ENCODE measurements at regions not wholly inside any gene's neighbourhood (a gene's known extent, or its start where the extent isn't known, plus 50 kb on each side); places are given as distances from the start of the nearest gene placed in this dataset.

DNA sequence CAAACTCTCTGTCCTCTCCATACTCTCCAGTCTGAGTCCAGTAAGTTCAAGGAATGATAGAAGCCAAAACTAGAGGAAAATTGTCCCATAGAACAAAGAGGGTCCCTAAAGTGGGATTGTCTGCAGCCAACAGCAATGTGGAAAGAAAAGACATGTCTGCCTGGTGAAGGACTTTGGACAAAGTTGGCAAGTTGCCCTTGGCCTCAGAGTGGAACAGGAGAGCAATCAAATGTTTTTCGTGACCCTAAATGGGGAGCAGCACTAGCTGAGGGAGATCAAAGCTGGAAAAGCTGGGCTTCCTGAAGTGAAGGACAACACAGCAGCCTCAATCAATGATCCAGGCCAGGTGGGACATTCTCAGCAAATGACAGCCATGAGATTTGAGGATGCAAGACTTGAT lies 183.5 kb downstream of the CHD9NB start:
- H4K20me1 ChIP-seq (ENCODE audit: insufficient read depth, low read length) = no peaks in the 10 kb centered on the region
- no peaks in the 10 kb centered on the region for H3K79me2 ChIP-seq (ENCODE audit: low read length)
- no peak overlapping the region for H3K4me2 ChIP-seq (ENCODE audit: low read depth, low read length)
- no peaks in the 10 kb centered on the region for H3K27me3 ChIP-seq (replicated peaks; ENCODE audit: insufficient read depth, low read length)
- TF ChIP-seq, protein P1, sequence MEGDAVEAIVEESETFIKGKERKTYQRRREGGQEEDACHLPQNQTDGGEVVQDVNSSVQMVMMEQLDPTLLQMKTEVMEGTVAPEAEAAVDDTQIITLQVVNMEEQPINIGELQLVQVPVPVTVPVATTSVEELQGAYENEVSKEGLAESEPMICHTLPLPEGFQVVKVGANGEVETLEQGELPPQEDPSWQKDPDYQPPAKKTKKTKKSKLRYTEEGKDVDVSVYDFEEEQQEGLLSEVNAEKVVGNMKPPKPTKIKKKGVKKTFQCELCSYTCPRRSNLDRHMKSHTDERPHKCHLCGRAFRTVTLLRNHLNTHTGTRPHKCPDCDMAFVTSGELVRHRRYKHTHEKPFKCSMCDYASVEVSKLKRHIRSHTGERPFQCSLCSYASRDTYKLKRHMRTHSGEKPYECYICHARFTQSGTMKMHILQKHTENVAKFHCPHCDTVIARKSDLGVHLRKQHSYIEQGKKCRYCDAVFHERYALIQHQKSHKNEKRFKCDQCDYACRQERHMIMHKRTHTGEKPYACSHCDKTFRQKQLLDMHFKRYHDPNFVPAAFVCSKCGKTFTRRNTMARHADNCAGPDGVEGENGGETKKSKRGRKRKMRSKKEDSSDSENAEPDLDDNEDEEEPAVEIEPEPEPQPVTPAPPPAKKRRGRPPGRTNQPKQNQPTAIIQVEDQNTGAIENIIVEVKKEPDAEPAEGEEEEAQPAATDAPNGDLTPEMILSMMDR (IDR thresholded peaks at IDR 0.05; ENCODE audit: low read length) = no peak
- TF ChIP-seq EZH2 (optimal IDR thresholded peaks at IDR 0.05; ENCODE audit: low read depth, low read length) (no peak), EZH2phosphoT487 (IDR thresholded peaks at IDR 0.05; ENCODE audit: low read length) (no peak)
- H3K4me3 ChIP-seq (ENCODE audit: low read length) = no peak overlapping the region
- no peaks in the 10 kb centered on the region for H3F3A ChIP-seq (ENCODE audit: insufficient read depth, low read length)
- no peak overlapping the region for H3K9ac ChIP-seq (ENCODE audit: low read length)
- H3K4me1 ChIP-seq (ENCODE audit: low read length) = no peaks in the 10 kb centered on the region
- H3K9me2 ChIP-seq (replicated peaks; ENCODE audit: insufficient read depth, low read length) = no peaks in the 10 kb centered on the region
- H3K9me3 ChIP-seq (replicated peaks; ENCODE audit: insufficient read depth, low read length) = no peaks in the 10 kb centered on the region
- H2AFZ ChIP-seq (ENCODE audit: low read length) = no peak overlapping the region
- DNase-seq = no peak
- no peak overlapping the region for H3K27ac ChIP-seq (ENCODE audit: low read length)
- H3K36me3 ChIP-seq (replicated peaks; ENCODE audit: insufficient read depth, low read length) = no peaks in the 10 kb centered on the region

DNA sequence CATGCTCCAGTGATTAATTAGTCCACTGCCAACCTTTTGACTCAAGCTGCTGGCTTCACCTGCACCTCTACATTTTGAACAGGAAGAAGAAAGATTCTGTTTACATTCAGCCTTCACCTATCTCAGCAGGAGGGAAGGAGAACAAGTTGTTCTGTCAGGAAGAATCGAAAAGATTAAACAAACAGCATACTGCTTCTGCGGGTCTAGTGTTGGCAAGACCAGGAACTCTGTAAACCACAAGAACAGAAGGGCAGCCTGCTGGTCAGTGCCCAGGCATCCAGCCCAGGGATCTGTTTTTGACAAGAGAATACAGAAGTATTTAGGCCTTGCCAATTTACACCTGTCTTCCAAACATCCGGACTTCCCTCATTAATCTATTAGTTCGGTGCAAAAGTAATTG lies 189.7 kb downstream of the CHD9NB start:
- no peaks in the 10 kb centered on the region for H3K79me2 ChIP-seq (ENCODE audit: low read length)
- H2AFZ ChIP-seq (ENCODE audit: low read length) = no peak overlapping the region
- no peaks in the 10 kb centered on the region for H3K27me3 ChIP-seq (replicated peaks; ENCODE audit: insufficient read depth, low read length)
- no peak for DNase-seq
- no peak overlapping the region for H3K4me3 ChIP-seq (ENCODE audit: low read length)
- H4K20me1 ChIP-seq (ENCODE audit: insufficient read depth, low read length) = no peaks in the 10 kb centered on the region
- no peaks in the 10 kb centered on the region for H3K4me1 ChIP-seq (ENCODE audit: low read length)
- H3F3A ChIP-seq (ENCODE audit: insufficient read depth, low read length) = no peaks in the 10 kb centered on the region
- H3K9me3 ChIP-seq (replicated peaks; ENCODE audit: insufficient read depth, low read length) = no peaks in the 10 kb centered on the region
- H3K27ac ChIP-seq (ENCODE audit: low read length) = no peak overlapping the region
- H3K36me3 ChIP-seq (replicated peaks; ENCODE audit: insufficient read depth, low read length) = no peaks in the 10 kb centered on the region
- no peak overlapping the region for H3K4me2 ChIP-seq (ENCODE audit: low read depth, low read length)
- H3K9me2 ChIP-seq (replicated peaks; ENCODE audit: insufficient read depth, low read length) = no peaks in the 10 kb centered on the region
- TF ChIP-seq EZH2phosphoT487 (IDR thresholded peaks at IDR 0.05; ENCODE audit: low read length) (no peak), EZH2 (optimal IDR thresholded peaks at IDR 0.05; ENCODE audit: low read depth, low read length) (no peak)
- TF ChIP-seq, protein P1 (IDR thresholded peaks at IDR 0.05; ENCODE audit: low read length) = no peak
- H3K9ac ChIP-seq (ENCODE audit: low read length) = no peak overlapping the region

DNA sequence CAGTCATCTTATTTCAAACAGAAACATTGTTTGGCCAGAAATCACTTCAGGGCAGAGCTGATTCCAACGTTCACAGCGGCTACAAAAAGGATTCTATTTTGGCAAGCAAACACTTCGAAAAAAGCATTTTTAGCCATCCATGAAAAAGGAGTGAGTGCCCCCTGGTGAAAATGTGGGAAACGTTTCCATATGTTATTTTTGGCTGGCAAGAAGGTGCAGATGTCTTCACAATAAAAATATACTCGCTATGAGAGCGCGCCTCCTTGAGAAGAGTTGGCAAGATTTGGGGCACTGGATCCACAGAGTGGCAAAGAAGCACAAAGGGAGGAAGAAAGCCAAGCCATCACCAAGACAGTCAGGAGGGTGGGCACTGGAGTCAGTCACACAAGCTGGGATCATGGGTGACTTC lies 191.1 kb downstream of the CHD9NB start:
- Histone ChIP-seq H3K27ac (ENCODE audit: low read length) (no peak overlapping the region), H4K20me1 (ENCODE audit: insufficient read depth, low read length) (no peaks in the 10 kb centered on the region), H3K9me3 (replicated peaks; ENCODE audit: insufficient read depth, low read length) (no peaks in the 10 kb centered on the region), H3K9ac (ENCODE audit: low read length) (no peak overlapping the region), H3K4me3 (ENCODE audit: low read length) (no peak overlapping the region), H2AFZ (ENCODE audit: low read length) (no peak overlapping the region), H3K4me1 (ENCODE audit: low read length) (no peaks in the 10 kb centered on the region), H3F3A (ENCODE audit: insufficient read depth, low read length) (no peaks in the 10 kb centered on the region), H3K4me2 (ENCODE audit: low read depth, low read length) (no peak overlapping the region), H3K27me3 (replicated peaks; ENCODE audit: insufficient read depth, low read length) (no peaks in the 10 kb centered on the region), H3K9me2 (replicated peaks; ENCODE audit: insufficient read depth, low read length) (no peaks in the 10 kb centered on the region), H3K36me3 (replicated peaks; ENCODE audit: insufficient read depth, low read length) (no peaks in the 10 kb centered on the region), H3K79me2 (ENCODE audit: low read length) (no peaks in the 10 kb centered on the region)
- TF ChIP-seq EZH2phosphoT487 (IDR thresholded peaks at IDR 0.05; ENCODE audit: low read length) (no peak), EZH2 (optimal IDR thresholded peaks at IDR 0.05; ENCODE audit: low read depth, low read length) (no peak)
- no peak for DNase-seq

DNA sequence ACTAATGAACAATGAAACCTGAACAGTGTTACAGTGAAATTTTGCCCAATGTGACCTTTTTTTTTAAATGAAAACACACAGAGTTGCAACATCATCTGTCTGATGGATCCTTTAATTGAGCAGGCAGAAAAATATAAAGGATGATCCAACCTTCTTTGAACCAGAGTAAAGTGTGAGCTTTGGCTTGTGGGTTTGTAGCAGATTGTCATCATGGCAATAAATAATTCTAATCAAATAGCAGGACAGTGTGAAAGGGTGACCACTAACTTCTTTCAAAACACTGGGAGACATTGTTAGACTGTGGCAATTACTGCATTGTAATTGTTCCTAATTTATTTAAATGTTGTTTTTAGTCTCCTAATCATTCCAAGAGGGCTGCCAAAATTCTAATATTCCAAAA lies 197.2 kb downstream of the CHD9NB start:
- Histone ChIP-seq H3K36me3 (replicated peaks; ENCODE audit: insufficient read depth, low read length) (no peaks in the 10 kb centered on the region), H3K4me2 (ENCODE audit: low read depth, low read length) (no peak overlapping the region), H2AFZ (ENCODE audit: low read length) (no peak overlapping the region), H3K4me3 (ENCODE audit: low read length) (no peak overlapping the region), H3F3A (ENCODE audit: insufficient read depth, low read length) (no peaks in the 10 kb centered on the region), H4K20me1 (ENCODE audit: insufficient read depth, low read length) (no peaks in the 10 kb centered on the region), H3K4me1 (ENCODE audit: low read length) (no peaks in the 10 kb centered on the region), H3K9ac (ENCODE audit: low read length) (no peak overlapping the region), H3K27ac (ENCODE audit: low read length) (no peak overlapping the region), H3K9me3 (replicated peaks; ENCODE audit: insufficient read depth, low read length) (no peaks in the 10 kb centered on the region), H3K27me3 (replicated peaks; ENCODE audit: insufficient read depth, low read length) (no peaks in the 10 kb centered on the region), H3K9me2 (replicated peaks; ENCODE audit: insufficient read depth, low read length) (no peaks in the 10 kb centered on the region), H3K79me2 (ENCODE audit: low read length) (no peaks in the 10 kb centered on the region)
- DNase-seq = no peak
- no peak for TF ChIP-seq EZH2phosphoT487 (IDR thresholded peaks at IDR 0.05; ENCODE audit: low read length)
- TF ChIP-seq EZH2 (optimal IDR thresholded peaks at IDR 0.05; ENCODE audit: low read depth, low read length) = no peak
- TF ChIP-seq, protein P1 (IDR thresholded peaks at IDR 0.05; ENCODE audit: low read length) = no peak
